Calu3 (cell line): ENCODE measurements at regions not wholly inside any gene's neighbourhood (a gene's known extent, or its start where the extent isn't known, plus 50 kb on each side); places are given as distances from the start of the nearest gene placed in this dataset.

Source experiments
- BruUV-seq: library from RNA; stranded (reverse); fragments of 400-500 nt; replicated peaks from 2 replicates; lab custom pipeline; 2021; lab: Mats Ljungman, UMichigan
- CTCF ChIA-PET: fragments of 300-600 bp; sonication (Branson Sonifier 250); formaldehyde crosslinking; loops from one replicate; lab custom pipeline; 2022; ENCODE audit warnings: antibody characterized with exemption; lab: Charles Lee
- DNase-seq: peaks from one replicate; pipeline ENCODE4 v3.0.0; 2022
- H3K27ac Mint-ChIP-seq: one replicate; pipeline ENCODE4 v1.8.0; 2022; ENCODE audit warnings: mixed read lengths; ENCODE audit not compliant: unreplicated experiment
- H3K27me3 Mint-ChIP-seq: one replicate; pipeline ENCODE4 v1.8.0; 2022; ENCODE audit warnings: mixed read lengths; ENCODE audit not compliant: unreplicated experiment
- H3K36me3 Mint-ChIP-seq: one replicate; pipeline ENCODE4 v1.8.0; 2022; ENCODE audit warnings: mild to moderate bottlenecking, moderate library complexity, mixed read lengths; ENCODE audit not compliant: insufficient read depth, unreplicated experiment
- H3K4me1 Mint-ChIP-seq: one replicate; pipeline ENCODE4 v1.8.0; 2022; ENCODE audit warnings: mild to moderate bottlenecking, low read depth, mixed read lengths; ENCODE audit not compliant: unreplicated experiment
- H3K4me3 Mint-ChIP-seq: one replicate; pipeline ENCODE4 v1.8.0; 2022; ENCODE audit warnings: mild to moderate bottlenecking, low read depth, moderate library complexity, mixed read lengths; ENCODE audit not compliant: unreplicated experiment
- H3K9me3 Mint-ChIP-seq: one replicate; pipeline ENCODE4 v1.8.0; 2022; ENCODE audit warnings: low read depth, mixed read lengths; ENCODE audit not compliant: unreplicated experiment
- intact Hi-C: fragments of 100-400 bp; cut with micrococcal nuclease; formaldehyde crosslinking; loops from one replicate; pipeline ENCODE4 v1.10.0; 2022; ENCODE audit not compliant: unreplicated experiment
- TF ChIP-seq, protein P1 (sequence below): fragments of 200-600 bp; IDR thresholded peaks from one replicate; pipeline ENCODE4 v1.8.0; 2022; ENCODE audit warnings: antibody characterized with exemption; ENCODE audit not compliant: unreplicated experiment

DNA sequence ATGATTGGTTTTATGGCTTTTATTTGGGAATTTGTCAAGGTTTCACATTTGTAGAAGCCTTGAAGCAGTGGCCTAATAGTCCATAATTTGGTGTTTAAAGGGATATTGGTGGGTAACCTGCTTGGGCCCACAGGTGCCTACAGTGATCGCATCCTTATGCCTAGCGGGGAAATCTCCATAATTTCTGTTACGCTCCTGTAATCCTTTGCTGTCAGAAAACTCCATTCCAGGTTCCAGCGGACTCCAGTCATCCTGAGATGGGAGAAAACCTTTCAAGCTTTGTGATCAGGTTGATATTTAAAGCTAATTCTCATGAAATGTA is 257.0 kb upstream of the JADE1 start:
- no peaks in the 10 kb centered on the region for H3K27me3 Mint-ChIP-seq
- CTCF ChIA-PET = interaction anchor here (0.7 to 2.8 kb wide), 7 partner anchors 22 to 260 kb away, joined by 3 to 20 read pairs (median 4); no protein-coding TSS in a partner anchor
- TF ChIP-seq, protein P1, sequence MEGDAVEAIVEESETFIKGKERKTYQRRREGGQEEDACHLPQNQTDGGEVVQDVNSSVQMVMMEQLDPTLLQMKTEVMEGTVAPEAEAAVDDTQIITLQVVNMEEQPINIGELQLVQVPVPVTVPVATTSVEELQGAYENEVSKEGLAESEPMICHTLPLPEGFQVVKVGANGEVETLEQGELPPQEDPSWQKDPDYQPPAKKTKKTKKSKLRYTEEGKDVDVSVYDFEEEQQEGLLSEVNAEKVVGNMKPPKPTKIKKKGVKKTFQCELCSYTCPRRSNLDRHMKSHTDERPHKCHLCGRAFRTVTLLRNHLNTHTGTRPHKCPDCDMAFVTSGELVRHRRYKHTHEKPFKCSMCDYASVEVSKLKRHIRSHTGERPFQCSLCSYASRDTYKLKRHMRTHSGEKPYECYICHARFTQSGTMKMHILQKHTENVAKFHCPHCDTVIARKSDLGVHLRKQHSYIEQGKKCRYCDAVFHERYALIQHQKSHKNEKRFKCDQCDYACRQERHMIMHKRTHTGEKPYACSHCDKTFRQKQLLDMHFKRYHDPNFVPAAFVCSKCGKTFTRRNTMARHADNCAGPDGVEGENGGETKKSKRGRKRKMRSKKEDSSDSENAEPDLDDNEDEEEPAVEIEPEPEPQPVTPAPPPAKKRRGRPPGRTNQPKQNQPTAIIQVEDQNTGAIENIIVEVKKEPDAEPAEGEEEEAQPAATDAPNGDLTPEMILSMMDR = no peak
- peak overlapping the region; percentile 52 for H3K27ac Mint-ChIP-seq
- intact Hi-C loops = loop anchor here (2.0 kb wide), 1 partner anchor 98 kb away; no protein-coding TSS in a partner anchor
- no peak for DNase-seq
- H3K36me3 Mint-ChIP-seq = peaks cover 8% of the 10 kb centered on the region
- BruUV-seq = no TSS peak
- no peaks in the 10 kb centered on the region for H3K9me3 Mint-ChIP-seq
- peaks cover 25% of the 10 kb centered on the region for H3K4me1 Mint-ChIP-seq
- H3K4me3 Mint-ChIP-seq = peak overlapping the region; percentile 67

DNA sequence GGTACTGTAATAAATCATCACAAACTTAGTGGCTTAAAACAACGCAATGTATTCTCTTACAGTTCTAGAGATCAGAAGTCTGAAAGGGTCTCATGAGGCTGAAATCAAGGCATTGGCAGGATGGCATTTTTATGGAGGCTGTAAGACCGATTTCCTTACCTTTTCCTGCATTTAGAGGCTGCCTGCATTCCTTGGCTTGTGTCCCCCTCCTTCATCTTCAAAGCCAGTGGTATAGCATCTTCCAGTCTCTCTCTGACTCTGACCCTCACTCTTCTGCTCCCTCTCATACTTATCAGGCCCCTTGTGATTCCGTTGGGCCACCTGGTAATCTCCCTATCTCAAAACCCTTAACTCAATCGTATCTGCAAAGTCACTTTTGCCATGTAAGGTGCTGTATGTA is 258.2 kb upstream of the JADE1 start:
- Mint-ChIP-seq H3K4me1 (peaks cover 25% of the 10 kb centered on the region), H3K27ac (no peak overlapping the region), H3K9me3 (no peaks in the 10 kb centered on the region), H3K27me3 (no peaks in the 10 kb centered on the region), H3K4me3 (no peak overlapping the region), H3K36me3 (peaks cover 8% of the 10 kb centered on the region)
- DNase-seq = no peak
- intact Hi-C loops = no loop called here
- BruUV-seq = no TSS peak
- CTCF ChIA-PET = no interaction called here
- TF ChIP-seq, protein P1 = no peak

DNA sequence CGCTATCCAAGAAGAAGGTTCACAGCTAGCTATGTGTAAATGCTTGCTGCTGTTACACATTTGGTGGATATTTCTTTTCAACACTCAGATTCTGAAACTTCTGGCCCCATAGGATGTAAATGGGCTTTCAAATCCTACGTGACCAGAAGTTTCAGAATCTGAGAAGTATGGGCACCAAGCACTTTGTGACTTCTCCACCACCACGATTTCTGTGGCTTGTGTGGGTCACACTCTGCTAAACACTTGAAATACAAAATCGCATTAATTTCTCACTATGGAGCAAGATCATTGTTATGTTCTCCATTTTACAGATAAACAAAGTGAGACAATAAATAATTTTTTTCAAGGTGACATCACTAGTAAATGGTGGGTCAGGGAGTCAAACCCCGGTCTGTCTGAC is 259.4 kb upstream of the JADE1 start:
- Mint-ChIP-seq H3K27me3 (no peaks in the 10 kb centered on the region), H3K4me1 (peaks cover 25% of the 10 kb centered on the region), H3K9me3 (no peaks in the 10 kb centered on the region), H3K4me3 (no peak overlapping the region), H3K27ac (no peak overlapping the region), H3K36me3 (peaks cover 8% of the 10 kb centered on the region)
- TF ChIP-seq, protein P1 = no peak
- CTCF ChIA-PET = no interaction called here
- no TSS peak for BruUV-seq
- no peak for DNase-seq
- intact Hi-C loops = no loop called here

DNA sequence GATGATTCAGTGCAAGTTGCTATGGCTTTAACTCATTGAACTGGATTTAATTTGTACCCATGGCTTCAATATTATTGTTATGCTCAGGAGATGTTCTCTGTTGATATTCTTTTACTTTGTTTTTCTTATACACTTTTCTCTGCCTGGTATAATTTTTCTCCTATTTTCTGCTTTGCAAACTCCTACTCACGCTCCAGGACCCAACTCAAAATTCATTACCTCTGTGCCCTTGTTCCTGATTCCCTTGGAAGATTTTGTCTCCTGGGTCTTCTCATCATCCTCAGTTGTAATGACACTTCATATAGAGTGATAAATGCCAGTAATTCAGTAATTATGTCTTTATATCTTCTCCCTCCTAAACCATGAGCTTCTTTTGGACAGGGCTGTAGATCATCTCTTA is 259.9 kb upstream of the JADE1 start:
- BruUV-seq = no TSS peak
- Mint-ChIP-seq H3K4me1 (peaks cover 25% of the 10 kb centered on the region), H3K27ac (no peak overlapping the region), H3K4me3 (no peak overlapping the region), H3K27me3 (no peaks in the 10 kb centered on the region), H3K36me3 (peaks cover 8% of the 10 kb centered on the region), H3K9me3 (no peaks in the 10 kb centered on the region)
- DNase-seq = no peak
- intact Hi-C loops = no loop called here
- TF ChIP-seq, protein P1 = no peak
- CTCF ChIA-PET = no interaction called here
